ENCODE measurements at regions not wholly inside any gene's neighbourhood (a gene's known extent, or its start where the extent isn't known, plus 50 kb on each side); places are given as distances from the start of the nearest gene placed in this dataset.
A peak's percentile ranks its signal among the peaks of the same experiment; 100 is the strongest.
"Not testable (repeated sequence)": the region's sequence is repeated elsewhere in the genome, so short reads cannot be mapped to it uniquely, and the experiment has no call there.

DNA sequence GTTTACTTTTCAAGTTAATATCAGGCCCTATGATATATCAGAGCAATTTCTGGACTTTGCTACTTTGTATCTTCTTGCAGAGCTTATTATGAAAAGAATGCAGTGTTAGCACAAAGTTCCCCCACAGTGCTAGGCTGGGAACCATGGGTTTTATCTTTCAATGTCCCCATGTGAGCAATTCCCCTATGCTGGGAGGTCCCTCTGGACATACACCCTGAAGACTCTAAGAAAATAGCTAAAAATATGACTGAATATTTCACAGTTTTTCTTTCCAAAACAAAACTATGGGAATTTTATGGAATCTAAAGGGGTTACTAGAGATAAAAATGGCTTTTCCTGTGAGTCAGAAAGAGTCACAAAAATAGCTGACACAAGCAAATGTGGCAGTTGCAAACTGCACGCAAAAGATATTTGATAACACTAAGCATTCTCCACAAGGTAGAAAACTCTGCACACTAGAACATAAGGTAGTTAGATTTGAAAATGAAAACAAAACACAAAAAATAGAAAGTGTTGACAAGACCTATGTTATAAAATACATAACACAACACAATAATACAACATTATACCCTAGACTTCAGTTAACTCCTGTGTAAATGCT lies 487.5 kb upstream of the GRIN3A start:
- TF ChIP-seq, protein P1, sequence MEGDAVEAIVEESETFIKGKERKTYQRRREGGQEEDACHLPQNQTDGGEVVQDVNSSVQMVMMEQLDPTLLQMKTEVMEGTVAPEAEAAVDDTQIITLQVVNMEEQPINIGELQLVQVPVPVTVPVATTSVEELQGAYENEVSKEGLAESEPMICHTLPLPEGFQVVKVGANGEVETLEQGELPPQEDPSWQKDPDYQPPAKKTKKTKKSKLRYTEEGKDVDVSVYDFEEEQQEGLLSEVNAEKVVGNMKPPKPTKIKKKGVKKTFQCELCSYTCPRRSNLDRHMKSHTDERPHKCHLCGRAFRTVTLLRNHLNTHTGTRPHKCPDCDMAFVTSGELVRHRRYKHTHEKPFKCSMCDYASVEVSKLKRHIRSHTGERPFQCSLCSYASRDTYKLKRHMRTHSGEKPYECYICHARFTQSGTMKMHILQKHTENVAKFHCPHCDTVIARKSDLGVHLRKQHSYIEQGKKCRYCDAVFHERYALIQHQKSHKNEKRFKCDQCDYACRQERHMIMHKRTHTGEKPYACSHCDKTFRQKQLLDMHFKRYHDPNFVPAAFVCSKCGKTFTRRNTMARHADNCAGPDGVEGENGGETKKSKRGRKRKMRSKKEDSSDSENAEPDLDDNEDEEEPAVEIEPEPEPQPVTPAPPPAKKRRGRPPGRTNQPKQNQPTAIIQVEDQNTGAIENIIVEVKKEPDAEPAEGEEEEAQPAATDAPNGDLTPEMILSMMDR (IDR thresholded peaks at IDR 0.05; ENCODE audit: insufficient read depth, low read length, poor library complexity, severe bottlenecking): no peak
- no peak overlapping the region for H3K4me3 ChIP-seq (ENCODE audit: low read depth, low read length)
- no peaks in the 10 kb centered on the region for H3K27me3 ChIP-seq (ENCODE audit: control insufficient read depth, insufficient read depth, low read length)
- DNase-seq (ENCODE audit: low read depth): no peak
- no peaks in the 10 kb centered on the region for H3K36me3 ChIP-seq (ENCODE audit: control insufficient read depth, insufficient read depth, low read length)

DNA sequence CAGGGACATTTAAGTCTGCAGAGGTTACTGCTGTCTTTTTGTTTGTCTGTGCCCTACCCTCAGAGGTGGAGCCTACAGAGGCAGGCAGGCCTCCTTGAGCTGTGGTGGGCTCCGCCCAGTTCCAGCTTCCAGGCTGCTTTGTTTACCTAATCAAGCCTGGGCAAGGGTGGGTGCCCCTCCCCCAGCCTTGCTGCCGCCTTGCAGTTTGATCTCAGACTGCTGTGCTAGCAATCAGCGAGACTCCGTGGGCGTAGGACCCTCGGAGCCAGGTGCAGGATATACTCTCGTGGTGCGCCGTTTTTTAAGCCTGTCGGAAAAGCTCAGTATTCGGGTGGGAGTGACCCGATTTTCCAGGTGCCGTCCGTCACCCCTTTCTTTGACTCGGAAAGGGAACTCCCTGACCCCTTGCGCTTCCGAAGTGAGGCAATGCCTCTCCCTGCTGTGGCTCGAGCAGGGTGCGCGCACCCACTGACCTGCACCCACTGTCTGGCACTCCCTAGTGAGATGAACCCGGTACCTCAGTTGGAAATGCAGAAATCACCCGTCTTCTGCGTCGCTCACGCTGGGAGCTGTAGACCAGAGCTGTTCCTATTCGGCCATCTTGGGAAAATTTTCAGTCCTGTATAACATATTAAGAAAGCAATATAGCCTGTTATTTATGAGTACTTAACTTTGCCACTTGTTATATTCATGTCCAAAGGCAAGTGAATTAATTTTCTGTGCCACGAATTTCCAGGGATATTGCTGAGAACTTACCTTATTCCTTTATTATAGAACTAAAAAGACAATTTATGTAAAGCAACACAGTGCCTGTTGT lies 485.1 kb upstream of the GRIN3A start:
- H3K4me3 ChIP-seq (ENCODE audit: low read depth, low read length): peak overlapping the region; percentile 23
- DNase-seq (ENCODE audit: low read depth); H3K36me3 ChIP-seq (ENCODE audit: control insufficient read depth, insufficient read depth, low read length); H3K27me3 ChIP-seq (ENCODE audit: control insufficient read depth, insufficient read depth, low read length): not testable (repeated sequence)

GRCh38 chr9:102209176-102209575 lies 470.7 kb upstream of the GRIN3A start:
- no peak for DNase-seq (ENCODE audit: low read depth)
- Histone ChIP-seq H3K36me3 (ENCODE audit: control insufficient read depth, insufficient read depth, low read length) (no peaks in the 10 kb centered on the region), H3K27me3 (ENCODE audit: control insufficient read depth, insufficient read depth, low read length) (no peaks in the 10 kb centered on the region), H3K4me3 (ENCODE audit: low read depth, low read length) (no peak overlapping the region)
- TF ChIP-seq, protein P1 (IDR thresholded peaks at IDR 0.05; ENCODE audit: insufficient read depth, low read length, poor library complexity, severe bottlenecking): no peak

DNA sequence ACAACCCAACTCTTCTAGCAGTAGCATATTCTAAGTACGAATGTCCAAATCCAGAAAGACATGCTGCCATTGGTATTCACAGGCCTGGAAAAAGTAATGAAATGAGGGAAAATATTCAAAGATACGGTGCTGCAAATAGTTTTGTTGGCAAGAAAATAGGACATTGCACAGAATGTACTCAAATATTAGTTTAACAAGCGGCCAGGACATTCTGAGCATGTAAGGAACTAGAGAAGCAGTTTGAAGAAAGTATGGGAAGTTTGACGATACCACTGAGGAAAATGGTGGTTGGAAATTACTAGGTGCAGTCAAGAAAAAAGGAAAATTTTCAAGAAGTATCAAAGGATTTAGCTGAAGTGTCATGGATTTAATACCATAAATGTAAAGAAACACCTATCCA lies 468.0 kb upstream of the GRIN3A start:
- Histone ChIP-seq H3K36me3 (ENCODE audit: control insufficient read depth, insufficient read depth, low read length) (no peaks in the 10 kb centered on the region), H3K27me3 (ENCODE audit: control insufficient read depth, insufficient read depth, low read length) (no peaks in the 10 kb centered on the region), H3K4me3 (ENCODE audit: low read depth, low read length) (no peak overlapping the region)
- TF ChIP-seq, protein P1 (IDR thresholded peaks at IDR 0.05; ENCODE audit: insufficient read depth, low read length, poor library complexity, severe bottlenecking): no peak
- no peak for DNase-seq (ENCODE audit: low read depth)

GRCh38 chr9:102205251-102205650 lies 466.8 kb upstream of the GRIN3A start:
- no peaks in the 10 kb centered on the region for H3K36me3 ChIP-seq (ENCODE audit: control insufficient read depth, insufficient read depth, low read length)
- TF ChIP-seq, protein P1 (IDR thresholded peaks at IDR 0.05; ENCODE audit: insufficient read depth, low read length, poor library complexity, severe bottlenecking): no peak
- no peak for DNase-seq (ENCODE audit: low read depth)
- H3K4me3 ChIP-seq (ENCODE audit: low read depth, low read length): no peak overlapping the region
- no peaks in the 10 kb centered on the region for H3K27me3 ChIP-seq (ENCODE audit: control insufficient read depth, insufficient read depth, low read length)

DNA sequence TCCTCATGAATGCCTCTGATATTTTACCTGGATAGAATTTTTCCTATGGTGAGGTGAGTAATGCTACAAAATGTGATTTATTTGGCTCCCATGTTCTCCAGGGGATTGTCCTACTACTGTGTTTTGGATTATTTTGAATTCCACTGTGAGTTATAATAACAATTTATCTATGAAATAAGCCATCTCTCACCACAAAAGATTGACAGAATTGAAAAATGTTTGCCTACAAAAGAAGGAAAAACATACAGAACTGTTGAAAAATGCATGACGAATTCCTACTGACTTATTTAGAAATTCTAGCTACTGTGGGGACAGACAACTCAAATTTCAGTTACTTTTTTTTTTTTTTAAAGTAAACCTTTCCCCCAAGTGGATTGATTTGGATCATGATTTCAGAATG lies 463.7 kb upstream of the GRIN3A start:
- Histone ChIP-seq H3K27me3 (ENCODE audit: control insufficient read depth, insufficient read depth, low read length) (no peaks in the 10 kb centered on the region), H3K4me3 (ENCODE audit: low read depth, low read length) (no peak overlapping the region), H3K36me3 (ENCODE audit: control insufficient read depth, insufficient read depth, low read length) (no peaks in the 10 kb centered on the region)
- TF ChIP-seq, protein P1 (IDR thresholded peaks at IDR 0.05; ENCODE audit: insufficient read depth, low read length, poor library complexity, severe bottlenecking): no peak
- DNase-seq (ENCODE audit: low read depth): no peak

Measured in kidney epithelial cell (primary cell).